ENCODE measurements at regions not wholly inside any gene's neighbourhood (a gene's known extent, or its start where the extent isn't known, plus 50 kb on each side); places are given as distances from the start of the nearest gene placed in this dataset.

- no peak for TF ChIP-seq SPI1 (IDR thresholded peaks at IDR 0.05; ENCODE audit: borderline replicate concordance, insufficient read depth, low read depth, low read length)
- no peak for TF ChIP-seq SMAD1 (IDR thresholded peaks at IDR 0.05; ENCODE audit: low read depth, partially characterized antibody)
- no peak for TF ChIP-seq EGR1 (IDR thresholded peaks at IDR 0.05; ENCODE audit: borderline replicate concordance in 1 of 2, low read depth in 2 of 2, low read length in 2 of 2)
- no peak for TF ChIP-seq NKRF (conservative IDR thresholded peaks at IDR 0.05)
- TF ChIP-seq CTCF (IDR thresholded peaks at IDR 0.05 in 2 of 3, conservative IDR thresholded peaks at IDR 0.05 in 1 of 3; ENCODE audit: control insufficient read depth in 2 of 3, extremely low read depth in 1 of 3, insufficient read depth in 1 of 3, low read depth in 3 of 3, low read length in 3 of 3): no peak
- TF ChIP-seq, protein P1, sequence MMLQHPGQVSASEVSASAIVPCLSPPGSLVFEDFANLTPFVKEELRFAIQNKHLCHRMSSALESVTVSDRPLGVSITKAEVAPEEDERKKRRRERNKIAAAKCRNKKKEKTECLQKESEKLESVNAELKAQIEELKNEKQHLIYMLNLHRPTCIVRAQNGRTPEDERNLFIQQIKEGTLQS (IDR thresholded peaks at IDR 0.05; ENCODE audit: borderline replicate concordance, extremely low read depth, low read depth, low read length): no peak
- TF ChIP-seq EP300 (IDR thresholded peaks at IDR 0.05; ENCODE audit: borderline replicate concordance in 1 of 2, control insufficient read depth in 1 of 2, low read depth in 2 of 2, low read length in 2 of 2): no peak
Measured at GRCh38 chr15:46322753-46323152, 687.9 kb downstream of the SQOR start (continued).

- ATAC-seq (no peak), DNase-seq (ENCODE audit: low read depth, low spot score) (no peak), FAIRE-seq (no peak)
- Histone ChIP-seq H4K20me1 (ENCODE audit: control insufficient read depth, insufficient read depth) (no peaks in the 10 kb centered on the region), H3K79me2 (ENCODE audit: control insufficient read depth, insufficient read depth, low read length) (no peaks in the 10 kb centered on the region), H3K9ac (ENCODE audit: control insufficient read depth, insufficient read depth, low read length) (no peak overlapping the region), H3K9me3 (replicated peaks; ENCODE audit: control insufficient read depth, insufficient read depth, low read length) (no peaks in the 10 kb centered on the region), H3K27ac (ENCODE audit: control insufficient read depth, insufficient read depth) (no peak overlapping the region), H3K4me2 (ENCODE audit: control insufficient read depth, insufficient read depth) (no peak overlapping the region), H3K36me3 (ENCODE audit: control insufficient read depth in 2 of 2, insufficient read depth in 2 of 2, low read length in 1 of 2) (no peaks in the 10 kb centered on the region), H3K4me1 (ENCODE audit: control insufficient read depth, insufficient read depth, low read length) (no peaks in the 10 kb centered on the region), H3K4me3 (no peak overlapping the region), H3K27me3 (replicated peaks in 1 of 2; ENCODE audit: control insufficient read depth in 2 of 2, insufficient read depth in 2 of 2, low read length in 1 of 2) (no peaks in the 10 kb centered on the region), H2AFZ (ENCODE audit: control insufficient read depth, low read depth, low read length) (no peak overlapping the region)
- in situ Hi-C loops (cut with MboI): no loop called here
- SMC1A ChIA-PET (ENCODE audit: uncharacterized antibody, unreplicated experiment): no interaction called here
- no TSS peak for BruUV-seq (replicated peaks)
- POLR2A ChIA-PET: no interaction called here
- intact Hi-C loops (cut with micrococcal nuclease; ENCODE audit: unreplicated experiment): no loop called here
- CTCF ChIA-PET: no interaction called here
- RAD21 ChIA-PET (ENCODE audit: unreplicated experiment): no interaction called here
- no peak for TF ChIP-seq CBX5 (IDR thresholded peaks at IDR 0.05; ENCODE audit: low read depth)
- TF ChIP-seq, protein P2, sequence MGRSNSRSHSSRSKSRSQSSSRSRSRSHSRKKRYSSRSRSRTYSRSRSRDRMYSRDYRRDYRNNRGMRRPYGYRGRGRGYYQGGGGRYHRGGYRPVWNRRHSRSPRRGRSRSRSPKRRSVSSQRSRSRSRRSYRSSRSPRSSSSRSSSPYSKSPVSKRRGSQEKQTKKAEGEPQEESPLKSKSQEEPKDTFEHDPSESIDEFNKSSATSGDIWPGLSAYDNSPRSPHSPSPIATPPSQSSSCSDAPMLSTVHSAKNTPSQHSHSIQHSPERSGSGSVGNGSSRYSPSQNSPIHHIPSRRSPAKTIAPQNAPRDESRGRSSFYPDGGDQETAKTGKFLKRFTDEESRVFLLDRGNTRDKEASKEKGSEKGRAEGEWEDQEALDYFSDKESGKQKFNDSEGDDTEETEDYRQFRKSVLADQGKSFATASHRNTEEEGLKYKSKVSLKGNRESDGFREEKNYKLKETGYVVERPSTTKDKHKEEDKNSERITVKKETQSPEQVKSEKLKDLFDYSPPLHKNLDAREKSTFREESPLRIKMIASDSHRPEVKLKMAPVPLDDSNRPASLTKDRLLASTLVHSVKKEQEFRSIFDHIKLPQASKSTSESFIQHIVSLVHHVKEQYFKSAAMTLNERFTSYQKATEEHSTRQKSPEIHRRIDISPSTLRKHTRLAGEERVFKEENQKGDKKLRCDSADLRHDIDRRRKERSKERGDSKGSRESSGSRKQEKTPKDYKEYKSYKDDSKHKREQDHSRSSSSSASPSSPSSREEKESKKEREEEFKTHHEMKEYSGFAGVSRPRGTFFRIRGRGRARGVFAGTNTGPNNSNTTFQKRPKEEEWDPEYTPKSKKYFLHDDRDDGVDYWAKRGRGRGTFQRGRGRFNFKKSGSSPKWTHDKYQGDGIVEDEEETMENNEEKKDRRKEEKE (IDR thresholded peaks at IDR 0.05): no peak
Measured at GRCh38 chr15:46326173-46326572, 691.3 kb downstream of the SQOR start.

Data from GM12878 (cell line).